OCI-LY3 (cell line): ENCODE measurements at regions not wholly inside any gene's neighbourhood (a gene's known extent, or its start where the extent isn't known, plus 50 kb on each side); places are given as distances from the start of the nearest gene placed in this dataset.

Source experiments
- EZH2phosphoT487 ChIP-seq: fragments of 200-600 bp; shearing (Covaris generic); IDR thresholded peaks from 2 replicates; pipeline ENCODE4 v1.6.1; 2018; ENCODE audit warnings: antibody characterized with exemption, mixed run types, low read depth
- TF ChIP-seq, protein P1 (sequence below): fragments of 200-600, 300-600 bp; sonication (generic); IDR thresholded peaks from 2 replicates; pipeline ENCODE4 v1.5.1; 2014; ENCODE audit warnings: antibody characterized with exemption, low read length, low read depth

- no peak for TF ChIP-seq EZH2phosphoT487
- TF ChIP-seq, protein P1, sequence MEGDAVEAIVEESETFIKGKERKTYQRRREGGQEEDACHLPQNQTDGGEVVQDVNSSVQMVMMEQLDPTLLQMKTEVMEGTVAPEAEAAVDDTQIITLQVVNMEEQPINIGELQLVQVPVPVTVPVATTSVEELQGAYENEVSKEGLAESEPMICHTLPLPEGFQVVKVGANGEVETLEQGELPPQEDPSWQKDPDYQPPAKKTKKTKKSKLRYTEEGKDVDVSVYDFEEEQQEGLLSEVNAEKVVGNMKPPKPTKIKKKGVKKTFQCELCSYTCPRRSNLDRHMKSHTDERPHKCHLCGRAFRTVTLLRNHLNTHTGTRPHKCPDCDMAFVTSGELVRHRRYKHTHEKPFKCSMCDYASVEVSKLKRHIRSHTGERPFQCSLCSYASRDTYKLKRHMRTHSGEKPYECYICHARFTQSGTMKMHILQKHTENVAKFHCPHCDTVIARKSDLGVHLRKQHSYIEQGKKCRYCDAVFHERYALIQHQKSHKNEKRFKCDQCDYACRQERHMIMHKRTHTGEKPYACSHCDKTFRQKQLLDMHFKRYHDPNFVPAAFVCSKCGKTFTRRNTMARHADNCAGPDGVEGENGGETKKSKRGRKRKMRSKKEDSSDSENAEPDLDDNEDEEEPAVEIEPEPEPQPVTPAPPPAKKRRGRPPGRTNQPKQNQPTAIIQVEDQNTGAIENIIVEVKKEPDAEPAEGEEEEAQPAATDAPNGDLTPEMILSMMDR, result no peak
These were observed 103.6 kb upstream of the CDH11 start for GRCh38 chr16:65225488-65225887.
